HG02970 (cell line): ENCODE measurements at regions not wholly inside any gene's neighbourhood (a gene's known extent, or its start where the extent isn't known, plus 50 kb on each side); places are given as distances from the start of the nearest gene placed in this dataset.
"Not testable (repeated sequence)": the region's sequence is repeated elsewhere in the genome, so short reads cannot be mapped to it uniquely, and the experiment has no call there.

Experiments
- ATAC-seq: cut with Tn5 transposase; IDR thresholded peaks from one replicate; pipeline ENCODE4 v1.9.1; 2021; ENCODE audit warnings: mild to moderate bottlenecking, moderate library complexity, moderate number of reproducible peaks; ENCODE audit not compliant: unreplicated experiment, low FRiP score

DNA sequence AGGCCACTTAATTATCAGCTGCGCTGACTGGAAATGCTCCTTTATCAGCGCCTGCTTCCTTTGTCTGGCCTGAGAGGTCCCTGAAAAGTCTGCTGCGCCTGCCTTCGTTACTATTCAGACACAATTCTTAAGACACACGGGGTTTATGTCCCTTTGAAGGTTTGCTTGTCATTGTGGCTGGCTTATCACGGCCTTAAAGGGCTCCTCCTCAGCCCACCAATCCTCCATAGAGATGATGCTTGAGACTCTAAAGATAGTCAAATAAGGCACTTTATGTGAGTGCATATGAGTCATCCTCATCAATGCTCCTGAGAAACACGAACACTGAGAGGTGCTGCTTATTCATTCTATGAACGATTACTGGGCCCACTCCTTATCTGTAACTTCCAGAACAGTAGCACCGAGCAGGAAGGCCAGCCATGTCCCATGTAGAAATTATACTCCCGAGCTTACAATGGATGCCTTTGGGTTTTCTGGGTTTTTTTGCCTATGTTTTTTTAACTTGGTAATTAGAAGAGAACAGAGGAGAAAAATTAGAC is 1268.2 kb upstream of the TMEM132C start:
- no peak for ATAC-seq

DNA sequence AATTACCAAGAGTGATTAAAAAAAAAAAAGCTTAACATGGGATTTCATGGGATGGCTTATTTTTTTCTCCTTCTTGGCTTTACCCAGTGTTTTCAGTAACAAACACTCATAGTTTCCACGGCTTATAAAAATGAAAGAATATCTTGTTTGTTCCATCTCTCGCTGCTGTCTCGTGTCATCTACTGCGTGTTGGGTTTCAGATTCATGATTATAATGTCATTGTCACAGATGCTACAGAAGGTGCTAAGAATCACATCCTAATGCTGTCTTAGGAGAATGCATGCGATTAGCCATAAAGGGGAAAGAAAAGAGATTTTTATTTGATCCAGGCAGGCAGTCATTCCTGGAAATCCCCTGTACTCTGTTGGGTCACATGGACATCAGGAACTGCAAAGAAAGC is 1267.6 kb upstream of the TMEM132C start:
- ATAC-seq = no peak

DNA sequence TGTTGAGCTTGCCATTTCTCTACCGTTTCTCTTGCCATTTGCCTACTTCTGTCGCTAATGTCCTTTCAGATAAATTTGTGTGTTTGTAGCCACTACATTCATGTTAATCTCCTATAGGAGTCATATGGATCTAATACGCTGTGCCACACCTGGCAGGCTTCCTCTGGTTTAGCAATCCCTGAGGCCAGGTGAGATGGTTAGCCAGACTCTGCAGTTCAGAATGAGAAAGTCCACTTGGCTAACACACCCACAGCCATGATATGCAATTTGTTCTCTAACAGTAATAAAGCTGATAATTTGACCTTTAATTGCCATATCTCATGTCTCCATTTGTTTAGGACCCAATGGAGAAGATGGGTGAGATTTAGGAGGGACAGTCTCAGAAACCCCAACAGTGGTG is 1261.6 kb upstream of the TMEM132C start:
- no peak for ATAC-seq

DNA sequence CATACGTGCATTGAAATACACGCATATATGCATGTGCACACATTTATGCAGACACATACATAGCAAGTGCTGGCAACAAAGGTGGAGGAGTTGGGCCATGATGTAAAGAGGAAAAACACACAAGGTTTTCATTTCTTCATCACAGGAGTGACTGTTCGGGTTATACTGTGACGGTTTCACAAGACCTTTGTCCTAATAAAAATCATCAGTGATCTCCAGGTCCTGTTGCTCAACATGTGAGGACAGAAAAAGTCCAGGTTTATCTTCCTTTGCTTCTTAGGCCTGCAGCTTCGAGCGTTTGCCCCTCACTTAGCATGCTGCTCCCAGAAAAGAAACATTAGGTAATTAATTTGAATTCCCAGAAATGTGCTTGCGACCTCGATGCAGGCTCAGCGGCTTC is 1260.0 kb upstream of the TMEM132C start:
- no peak for ATAC-seq

DNA sequence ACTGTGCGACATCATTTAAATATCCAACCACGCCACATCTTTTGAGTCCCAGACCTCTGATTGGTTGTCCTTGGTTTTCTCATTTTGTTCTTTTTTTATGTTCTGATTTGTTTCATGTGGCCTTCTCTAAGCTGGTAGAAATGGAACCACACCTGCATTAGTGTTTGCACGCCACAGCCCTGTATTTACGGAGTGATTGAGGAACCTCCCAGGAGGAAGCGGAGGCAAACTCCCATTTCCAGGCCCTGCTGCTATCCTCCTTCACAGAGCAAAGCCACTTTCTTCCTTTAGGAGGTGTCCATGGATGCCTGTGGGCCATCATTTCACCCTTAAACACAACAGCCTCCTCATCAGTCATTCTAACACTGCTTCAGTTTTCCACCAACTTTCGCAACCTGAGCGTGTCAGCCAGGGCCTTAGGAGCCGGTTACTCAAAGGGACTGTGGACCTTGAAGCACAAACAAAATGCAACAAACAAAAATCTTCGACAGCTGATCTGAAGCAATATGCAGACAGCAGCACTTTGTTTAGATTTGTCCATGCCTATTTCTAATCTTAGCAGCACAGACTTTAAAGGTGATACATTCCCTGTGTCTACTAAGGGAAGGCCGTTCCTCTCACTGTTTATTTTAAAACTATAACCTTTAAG is 1258.1 kb upstream of the TMEM132C start:
- ATAC-seq = no peak

DNA sequence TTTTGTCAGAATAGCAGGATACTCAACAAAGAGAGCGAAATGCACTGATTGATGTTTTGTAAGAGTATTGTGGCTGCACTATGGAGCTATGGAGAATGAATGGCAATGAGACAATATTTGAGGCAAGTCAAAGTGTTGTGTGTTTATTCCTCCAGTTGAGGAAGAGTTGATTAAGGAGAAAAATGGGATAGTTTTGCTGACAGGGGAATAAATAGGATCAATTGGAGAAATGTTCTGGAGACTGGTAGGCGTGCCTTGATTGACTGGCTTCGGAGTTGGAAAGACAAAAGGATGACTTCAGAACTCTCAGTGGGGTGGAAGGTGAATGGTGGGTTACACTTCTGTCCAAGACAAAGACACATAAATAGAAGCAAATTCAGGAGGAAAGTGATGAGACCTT is 1254.9 kb upstream of the TMEM132C start:
- ATAC-seq = no peak

DNA sequence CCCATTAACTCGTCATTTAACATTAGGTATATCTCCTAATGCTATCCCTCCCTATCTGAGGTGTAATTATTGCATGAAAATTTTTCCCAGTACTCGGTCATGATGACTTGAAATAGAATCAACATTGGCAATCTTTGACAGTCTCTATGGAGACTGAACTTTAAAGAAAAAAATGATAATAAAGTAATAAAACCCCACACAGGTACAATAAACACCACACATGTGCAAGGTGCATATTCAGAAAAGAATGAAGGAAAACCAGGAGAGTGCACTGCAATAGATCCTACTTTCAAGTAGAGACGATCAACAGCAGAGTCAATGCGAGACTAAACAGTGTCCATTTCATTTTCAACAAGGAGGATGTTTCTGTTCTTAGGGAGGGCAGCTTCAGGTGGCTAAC is 1253.8 kb upstream of the TMEM132C start:
- ATAC-seq = no peak

DNA sequence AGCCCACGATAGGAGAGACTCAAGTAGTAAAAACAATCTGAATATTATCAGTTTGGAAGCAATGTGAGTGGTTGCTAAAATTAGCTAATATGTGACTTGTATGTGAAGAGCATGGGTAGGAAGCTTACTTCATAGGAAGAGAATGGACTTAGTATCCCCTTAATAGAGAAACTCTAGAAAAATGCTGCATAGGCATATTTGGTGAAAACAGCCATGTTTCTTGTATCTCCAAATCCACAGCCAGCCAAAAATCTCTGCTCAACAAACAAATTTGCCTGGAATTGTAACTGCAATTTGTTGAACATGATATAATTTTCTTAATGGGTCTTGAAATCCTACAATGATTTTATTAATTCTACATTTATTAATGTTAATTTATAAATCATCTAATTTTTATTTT is 1252.9 kb upstream of the TMEM132C start:
- no peak for ATAC-seq

DNA sequence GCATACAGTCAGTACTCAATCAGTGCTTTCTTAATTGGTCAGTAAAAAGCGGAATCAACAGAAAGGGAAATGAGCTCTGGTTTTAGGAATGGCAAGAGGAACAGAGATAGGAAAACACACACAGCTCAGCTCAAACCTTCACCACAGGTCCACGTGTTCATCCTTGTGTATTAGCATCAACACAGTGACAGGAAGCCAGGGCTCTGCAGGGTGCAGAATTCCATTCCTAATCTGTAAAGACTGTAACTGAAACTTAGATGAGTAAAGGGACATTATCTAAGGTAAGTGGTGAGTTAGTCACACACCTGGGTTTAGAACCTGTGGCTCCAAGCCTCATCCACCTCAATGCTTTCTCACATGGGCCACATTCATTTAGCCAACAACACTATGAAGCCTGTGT is 1242.2 kb upstream of the TMEM132C start:
- ATAC-seq = no peak

DNA sequence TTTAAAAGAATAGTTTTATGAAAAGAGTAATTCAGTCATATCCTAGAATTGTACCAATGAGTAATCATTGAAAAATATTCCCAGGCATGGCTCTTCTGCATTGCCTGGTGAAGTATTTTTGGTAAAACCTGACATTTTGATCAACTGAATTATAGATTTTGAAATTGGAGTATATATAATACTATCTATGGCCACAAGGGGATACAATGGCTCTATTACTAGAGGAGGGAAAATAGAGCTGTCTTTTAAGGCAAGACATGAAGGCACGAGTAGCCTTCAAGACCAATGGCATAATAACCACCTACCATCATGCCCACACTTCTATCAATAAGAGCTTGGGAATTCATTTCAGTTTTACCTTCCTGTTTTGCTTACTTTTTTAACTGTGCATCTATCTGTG is 1241.4 kb upstream of the TMEM132C start:
- no peak for ATAC-seq

DNA sequence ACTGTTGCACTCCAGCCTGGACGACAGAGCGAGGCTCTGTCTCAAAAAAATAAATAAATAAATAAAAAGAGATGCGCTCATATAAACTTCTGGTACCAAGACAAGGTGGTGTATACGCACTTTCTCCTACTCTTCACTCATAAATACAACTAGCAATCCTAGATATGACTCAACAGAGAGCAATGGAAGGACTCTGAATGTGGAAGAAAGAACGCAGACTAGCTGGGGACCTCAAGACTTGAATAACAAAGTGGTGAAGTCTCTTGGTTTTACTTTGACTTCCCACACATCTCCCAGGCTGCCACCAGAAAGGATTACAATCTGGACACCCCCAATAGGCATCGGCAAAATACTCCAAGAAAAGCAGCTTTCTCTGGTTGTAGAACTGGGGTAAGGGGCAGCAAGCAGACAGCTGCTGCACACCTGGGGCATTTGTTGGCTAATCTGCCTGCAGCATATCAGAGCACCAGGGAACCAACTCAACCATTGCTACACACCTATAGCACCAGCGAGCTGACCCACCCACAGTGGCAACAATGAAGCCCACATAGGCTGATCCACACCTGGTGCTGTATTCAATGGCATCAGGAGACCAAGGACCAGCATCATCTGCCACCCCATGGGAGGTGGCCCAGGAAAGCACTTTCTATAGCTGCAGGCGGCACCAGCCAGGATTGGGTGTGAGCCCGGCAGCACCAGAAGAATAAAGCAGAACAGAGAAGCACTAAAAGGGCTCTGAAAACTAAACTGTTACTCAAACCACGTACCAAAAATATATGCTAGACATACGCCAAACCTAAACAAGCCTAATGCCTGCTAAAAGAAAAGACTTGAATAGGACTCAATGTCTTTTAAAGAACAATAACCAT is 1231.7 kb upstream of the TMEM132C start:
- ATAC-seq = no peak

DNA sequence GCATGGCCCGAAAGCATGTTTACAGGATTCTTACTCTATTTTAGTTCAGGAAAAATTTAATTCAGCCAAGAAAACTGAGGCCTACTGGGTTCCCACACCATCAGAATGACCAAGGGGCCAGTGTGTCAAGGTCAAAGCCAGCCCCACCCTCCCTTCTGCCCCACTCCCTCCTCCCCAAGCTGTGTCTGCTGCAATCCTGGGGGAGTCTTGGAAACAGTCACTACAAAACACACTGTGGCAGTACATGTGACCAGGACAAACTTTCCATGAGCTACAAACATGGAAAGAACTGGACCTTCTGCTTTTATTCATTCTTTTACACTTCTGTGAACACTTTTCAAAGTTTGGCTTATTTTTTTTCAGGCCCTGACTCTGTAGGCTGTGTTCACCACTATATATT is 1228.8 kb upstream of the TMEM132C start:
- no peak for ATAC-seq

DNA sequence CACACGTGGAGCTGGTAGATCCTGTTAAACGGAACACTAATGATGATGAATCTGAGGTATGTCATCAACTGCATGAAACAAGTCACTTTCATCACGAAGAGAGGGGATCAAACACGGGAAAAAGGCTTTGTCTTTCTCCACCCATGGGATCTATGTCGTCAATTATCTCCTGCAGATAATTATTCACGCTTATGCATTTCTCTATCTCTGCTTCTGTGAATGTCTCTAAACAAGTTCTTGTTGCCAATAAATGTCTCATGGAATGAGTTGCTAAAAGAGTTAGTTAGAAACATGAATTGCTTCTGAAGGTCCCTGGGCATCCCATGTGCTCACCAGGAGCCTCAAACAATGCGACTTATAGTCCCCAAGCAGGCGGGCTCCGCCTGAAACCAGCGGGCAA is 1228.2 kb upstream of the TMEM132C start:
- no peak for ATAC-seq

DNA sequence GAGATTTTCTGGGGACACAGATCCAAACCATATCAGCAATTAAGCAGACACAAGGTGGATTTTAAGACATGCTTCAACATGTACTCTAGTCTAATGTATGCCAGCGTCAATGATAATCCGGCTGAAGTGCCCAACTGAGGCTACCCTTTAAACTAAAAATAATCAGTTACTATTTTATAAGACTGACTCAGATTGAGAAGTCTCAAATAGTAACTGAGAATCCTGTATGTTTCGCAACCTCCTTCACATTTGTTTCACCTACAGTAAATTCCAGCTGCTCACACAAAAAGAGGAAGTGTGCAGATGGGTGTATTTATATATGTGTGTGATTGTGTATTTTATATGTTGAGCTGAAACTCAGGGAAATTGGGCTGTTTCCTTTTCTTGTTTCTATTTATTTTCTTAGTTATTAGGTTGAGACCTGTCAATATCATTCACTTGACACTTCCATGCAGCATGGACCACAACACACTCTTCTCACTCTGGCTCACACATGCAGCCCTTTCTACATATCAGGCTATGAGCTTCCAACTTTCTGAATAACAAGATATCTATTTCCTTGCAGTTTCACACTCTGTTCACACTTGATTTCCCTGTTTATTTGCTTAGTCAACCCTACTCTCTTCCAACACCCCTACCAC is 1224.9 kb upstream of the TMEM132C start:
- ATAC-seq = peak; percentile 100

DNA sequence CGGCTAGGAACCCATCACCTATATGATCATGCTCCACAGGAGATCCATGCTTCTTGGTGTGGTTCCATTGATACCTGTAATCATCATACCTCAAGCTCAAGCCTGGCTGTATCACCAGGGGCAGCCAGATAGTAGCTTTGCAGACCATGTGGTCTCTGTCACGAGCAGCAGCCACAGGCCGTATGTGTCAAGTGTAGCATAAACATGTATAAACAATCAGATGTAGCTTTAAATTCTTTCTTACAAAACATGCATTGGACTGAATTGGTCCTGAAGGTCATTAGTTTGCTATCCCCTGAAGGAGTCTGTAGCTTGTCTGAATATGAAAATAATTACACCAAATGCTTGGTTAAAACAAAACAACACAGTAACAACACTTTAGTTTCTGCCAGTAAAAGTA is 1223.2 kb upstream of the TMEM132C start:
- no peak for ATAC-seq

DNA sequence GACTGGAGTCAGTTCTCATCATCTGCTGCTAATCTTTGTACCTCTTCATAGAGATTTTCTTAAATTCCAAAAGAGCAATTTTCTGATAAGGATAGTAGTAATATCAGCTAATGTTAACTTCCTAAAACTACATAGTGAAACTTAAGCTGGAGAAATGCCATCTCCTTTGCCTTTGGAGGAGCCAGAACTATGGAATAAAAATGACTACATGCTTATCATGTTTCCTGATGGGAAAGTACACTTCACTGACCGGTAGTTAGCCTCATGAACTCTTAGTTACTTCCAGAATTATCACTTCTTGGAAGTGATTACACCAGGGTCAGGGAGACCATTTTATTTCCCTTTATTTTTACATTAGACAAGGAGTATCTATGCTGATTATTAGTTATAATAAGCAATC is 1222.1 kb upstream of the TMEM132C start:
- ATAC-seq = no peak

DNA sequence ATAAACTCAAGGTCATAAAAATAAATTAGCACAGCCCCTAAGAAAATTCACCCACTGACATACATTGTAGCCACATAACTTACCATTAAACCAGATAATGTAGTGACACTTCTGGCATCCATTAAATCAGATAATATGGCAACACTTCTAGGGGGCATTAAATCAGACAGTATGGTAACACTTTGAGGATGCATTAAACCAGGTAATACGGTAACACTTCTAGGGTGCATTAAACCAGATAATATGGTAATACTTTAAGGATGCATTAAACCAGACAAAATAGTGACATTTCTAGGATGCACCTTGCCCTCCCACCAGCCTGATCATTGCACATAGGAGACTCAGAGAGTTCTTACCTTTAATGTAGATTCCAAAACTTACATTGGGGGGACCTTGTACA is 1220.5 kb upstream of the TMEM132C start:
- ATAC-seq = no peak

DNA sequence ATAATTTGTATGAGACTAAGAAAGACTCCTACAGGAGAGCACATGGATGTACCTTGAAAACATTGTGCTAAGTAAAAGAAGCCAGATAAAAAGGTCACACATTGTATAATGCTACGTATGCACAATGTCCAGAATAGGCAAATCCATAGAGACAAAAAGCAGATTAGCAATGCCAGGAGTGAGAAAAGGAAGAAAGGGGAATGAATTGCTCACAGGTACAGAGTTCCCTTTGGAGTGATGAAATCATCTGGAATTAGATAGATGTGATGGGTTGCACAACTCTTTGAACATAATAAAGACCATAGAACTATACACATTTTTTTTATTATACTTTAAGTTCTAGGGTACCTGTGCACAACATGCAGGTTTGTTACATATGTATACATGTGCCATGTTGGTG is 1218.9 kb upstream of the TMEM132C start:
- ATAC-seq = no peak

DNA sequence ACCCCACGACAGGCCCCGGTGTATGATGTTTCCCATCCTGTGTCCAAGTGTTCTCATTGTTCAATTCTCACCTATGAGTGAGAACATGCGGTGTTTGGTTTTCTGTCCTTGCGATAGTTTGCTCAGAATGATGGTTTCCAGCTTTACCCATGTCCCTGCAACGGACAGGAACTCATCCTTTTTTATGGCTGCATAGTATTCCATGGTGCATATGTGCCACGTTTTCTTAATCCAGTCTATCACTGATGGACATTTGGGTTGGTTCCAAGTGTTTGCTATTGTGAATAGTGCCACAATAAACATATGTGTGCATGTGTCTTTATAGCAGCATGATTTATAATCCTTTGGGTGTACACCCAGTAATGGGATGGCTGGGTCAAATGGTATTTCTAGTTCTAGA is 1218.4 kb upstream of the TMEM132C start:
- not testable (repeated sequence) for ATAC-seq

DNA sequence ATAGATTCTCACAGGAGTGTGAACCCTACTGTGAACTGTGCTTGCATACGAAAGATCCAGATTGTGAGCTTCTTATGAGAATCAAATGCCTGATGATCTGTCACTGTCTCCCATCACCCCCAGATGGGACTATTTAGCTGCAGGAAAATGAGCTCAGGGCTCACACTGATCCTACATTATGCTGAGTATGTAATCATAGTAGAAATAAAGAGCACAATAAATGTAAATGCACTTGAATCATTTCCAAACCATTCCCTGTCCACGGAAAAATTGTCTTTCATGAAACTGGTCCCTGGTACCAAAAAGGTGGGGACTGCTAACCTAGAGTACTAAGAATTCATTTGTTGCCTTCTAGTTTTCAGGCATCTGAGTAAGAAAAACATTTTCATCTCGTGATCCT is 1215.8 kb upstream of the TMEM132C start:
- no peak for ATAC-seq

DNA sequence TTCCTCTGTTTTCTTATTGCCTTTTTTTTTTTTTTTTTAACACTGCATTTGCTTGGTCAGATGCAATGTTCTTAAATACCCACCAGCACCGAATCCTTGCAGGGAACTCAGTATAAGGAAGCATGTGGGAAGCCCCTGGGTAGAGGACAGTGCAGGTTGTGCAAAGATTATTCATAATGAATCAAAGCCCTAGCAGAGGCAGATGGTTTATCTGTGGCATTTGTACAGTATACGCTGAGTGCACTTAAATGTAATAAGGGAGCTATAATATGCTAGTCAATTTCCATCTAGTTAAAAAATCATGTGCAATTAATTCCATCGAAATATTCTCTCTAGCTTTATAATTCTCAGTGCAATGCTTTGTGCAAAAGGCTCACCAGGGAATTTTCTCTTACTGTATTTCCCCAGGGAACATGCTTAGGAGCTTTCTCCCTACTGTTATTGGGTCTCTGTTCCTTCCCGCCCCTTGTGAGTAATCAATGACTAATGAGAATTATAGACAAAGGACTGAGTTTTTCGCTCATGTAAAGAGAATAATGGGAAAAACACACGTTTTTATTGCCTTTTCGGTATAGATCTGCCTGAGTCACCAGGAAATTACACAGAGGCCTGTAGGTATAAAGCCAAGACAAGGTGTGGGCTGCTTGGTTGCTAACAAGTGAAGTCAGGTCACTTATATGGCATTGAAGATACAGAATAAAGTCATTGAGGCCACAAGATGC is 1214.3 kb upstream of the TMEM132C start:
- ATAC-seq = no peak
